ENCODE measurements at regions not wholly inside any gene's neighbourhood (a gene's known extent, or its start where the extent isn't known, plus 50 kb on each side); places are given as distances from the start of the nearest gene placed in this dataset.
A peak's percentile ranks its signal among the peaks of the same experiment; 100 is the strongest.

DNA sequence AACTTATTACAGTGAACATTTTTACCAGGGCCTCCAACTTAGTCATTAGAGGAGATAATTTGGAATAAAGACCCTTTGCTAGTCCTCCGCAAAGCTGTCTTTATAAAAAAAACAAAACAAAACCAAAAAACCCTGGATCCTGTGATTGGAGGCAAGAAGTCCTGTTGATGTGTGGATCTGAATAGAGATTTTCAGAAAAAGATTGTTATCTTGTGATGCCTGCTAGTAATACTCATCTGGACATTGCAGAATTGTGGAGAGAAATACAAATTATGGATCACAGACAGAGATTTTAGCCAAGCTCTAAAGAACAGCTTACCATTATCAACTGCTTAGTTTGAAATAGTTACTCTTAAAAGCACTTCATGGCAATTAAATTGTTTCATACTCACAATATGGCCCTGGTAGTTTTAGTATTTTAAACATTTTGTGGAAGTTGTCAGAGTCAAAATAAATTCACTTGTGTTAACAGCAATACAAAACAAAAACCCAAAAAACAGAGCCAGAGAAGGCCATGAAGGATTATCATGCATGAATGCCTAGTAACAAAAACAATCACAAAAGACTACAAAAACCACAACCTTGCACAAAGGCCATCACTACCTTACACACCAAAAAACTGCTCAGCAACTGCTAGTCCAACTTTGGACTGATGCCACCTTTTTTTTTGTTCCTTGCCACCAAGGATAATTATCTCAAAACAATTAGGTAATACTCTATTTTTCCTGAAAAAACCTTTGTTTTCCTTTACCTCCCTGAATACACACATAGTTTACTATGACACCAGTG is 514.5 kb upstream of the SLIT2 start:
- Histone ChIP-seq H2BK12ac (ENCODE audit: low read length in 2 of 2) (no peak overlapping the region), H3K4ac (ENCODE audit: low read depth in 1 of 2, low read length in 2 of 2) (no peak overlapping the region), H2BK5ac (ENCODE audit: low read depth, low read length, poor library complexity, severe bottlenecking) (no peak overlapping the region), H2BK120ac (ENCODE audit: low read depth, low read length) (no peak overlapping the region), H3K4me1 (ENCODE audit: control insufficient read depth, insufficient read depth, low read depth, low read length) (peaks cover 2% of the 10 kb centered on the region), H3K27ac (ENCODE audit: low read length, poor library complexity, severe bottlenecking) (no peak overlapping the region), H3K18ac (ENCODE audit: low read depth in 1 of 2, low read length in 2 of 2) (no peak overlapping the region), H2AK5ac (ENCODE audit: low read length, severe bottlenecking) (no peak overlapping the region), H4K8ac (ENCODE audit: low read length) (no peak overlapping the region), H3K9ac (ENCODE audit: low read length) (no peak overlapping the region), H4K91ac (ENCODE audit: low read length) (no peak overlapping the region), H3K4me2 (ENCODE audit: low read length, poor library complexity, severe bottlenecking) (no peak overlapping the region), H2BK15ac (ENCODE audit: low read depth, poor library complexity, severe bottlenecking) (no peak overlapping the region), H3K79me1 (replicated peaks; ENCODE audit: low read length, poor library complexity, severe bottlenecking) (no peaks in the 10 kb centered on the region), H3K9me3 (ENCODE audit: control insufficient read depth, low read length) (no peaks in the 10 kb centered on the region), H3K36me3 (ENCODE audit: control insufficient read depth in 1 of 2, insufficient read depth in 2 of 2, low read depth in 1 of 2, low read length in 2 of 2) (no peaks in the 10 kb centered on the region), H2AFZ (ENCODE audit: low read depth, low read length) (no peak overlapping the region), H3K23ac (ENCODE audit: low read length in 2 of 2) (no peak overlapping the region), H3K27me3 (ENCODE audit: control insufficient read depth in 1 of 2, insufficient read depth in 1 of 2, low read length in 2 of 2) (no peaks in the 10 kb centered on the region), H3K4me3 (ENCODE audit: insufficient read depth in 1 of 2, low read depth in 1 of 2, low read length in 2 of 2) (no peak overlapping the region), H3K14ac (ENCODE audit: low read length in 2 of 2) (no peak overlapping the region)
- peak; percentile 6 for DNase-seq
- no CpG with 5 or more reads among the region's 1 CpG for WGBS

DNA sequence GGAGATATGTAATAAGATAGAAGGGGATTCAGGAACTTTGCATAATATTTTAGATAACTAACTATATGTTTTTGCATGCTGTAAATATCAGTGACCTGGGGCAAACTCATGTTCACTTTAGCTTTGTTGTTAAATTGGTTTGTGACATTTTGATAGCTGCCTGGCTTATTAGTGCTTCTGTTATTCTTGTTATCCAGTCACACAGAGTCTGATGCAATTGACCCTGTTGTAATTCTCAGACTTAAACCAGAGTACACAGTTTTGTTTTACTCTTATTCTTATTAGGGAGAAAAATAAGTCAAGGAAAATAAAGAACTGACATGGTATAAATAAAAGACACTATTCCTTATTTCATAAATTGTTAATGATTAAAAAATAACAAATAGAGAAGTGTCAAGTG is 516.7 kb upstream of the SLIT2 start:
- peak; percentile 48 for DNase-seq
- Histone ChIP-seq H3K27me3 (ENCODE audit: control insufficient read depth in 1 of 2, insufficient read depth in 1 of 2, low read length in 2 of 2) (no peaks in the 10 kb centered on the region), H3K4me3 (ENCODE audit: insufficient read depth in 1 of 2, low read depth in 1 of 2, low read length in 2 of 2) (no peak overlapping the region), H2AFZ (ENCODE audit: low read depth, low read length) (no peak overlapping the region), H2BK120ac (ENCODE audit: low read depth, low read length) (no peak overlapping the region), H3K14ac (ENCODE audit: low read length in 2 of 2) (no peak overlapping the region), H2BK12ac (ENCODE audit: low read length in 2 of 2) (no peak overlapping the region), H3K4me1 (ENCODE audit: control insufficient read depth, insufficient read depth, low read depth, low read length) (peaks cover 2% of the 10 kb centered on the region), H2BK5ac (ENCODE audit: low read depth, low read length, poor library complexity, severe bottlenecking) (no peak overlapping the region), H3K27ac (ENCODE audit: low read length, poor library complexity, severe bottlenecking) (no peak overlapping the region), H3K9ac (ENCODE audit: low read length) (no peak overlapping the region), H3K36me3 (ENCODE audit: control insufficient read depth in 1 of 2, insufficient read depth in 2 of 2, low read depth in 1 of 2, low read length in 2 of 2) (no peaks in the 10 kb centered on the region), H3K23ac (ENCODE audit: low read length in 2 of 2) (no peak overlapping the region), H4K91ac (ENCODE audit: low read length) (no peak overlapping the region), H3K18ac (ENCODE audit: low read depth in 1 of 2, low read length in 2 of 2) (no peak overlapping the region), H3K9me3 (ENCODE audit: control insufficient read depth, low read length) (peaks cover 5% of the 10 kb centered on the region), H2AK5ac (ENCODE audit: low read length, severe bottlenecking) (no peak overlapping the region), H3K4ac (ENCODE audit: low read depth in 1 of 2, low read length in 2 of 2) (no peak overlapping the region), H3K4me2 (ENCODE audit: low read length, poor library complexity, severe bottlenecking) (no peak overlapping the region), H3K79me1 (replicated peaks; ENCODE audit: low read length, poor library complexity, severe bottlenecking) (no peaks in the 10 kb centered on the region), H4K8ac (ENCODE audit: low read length) (no peak overlapping the region), H2BK15ac (ENCODE audit: low read depth, poor library complexity, severe bottlenecking) (no peak overlapping the region)

DNA sequence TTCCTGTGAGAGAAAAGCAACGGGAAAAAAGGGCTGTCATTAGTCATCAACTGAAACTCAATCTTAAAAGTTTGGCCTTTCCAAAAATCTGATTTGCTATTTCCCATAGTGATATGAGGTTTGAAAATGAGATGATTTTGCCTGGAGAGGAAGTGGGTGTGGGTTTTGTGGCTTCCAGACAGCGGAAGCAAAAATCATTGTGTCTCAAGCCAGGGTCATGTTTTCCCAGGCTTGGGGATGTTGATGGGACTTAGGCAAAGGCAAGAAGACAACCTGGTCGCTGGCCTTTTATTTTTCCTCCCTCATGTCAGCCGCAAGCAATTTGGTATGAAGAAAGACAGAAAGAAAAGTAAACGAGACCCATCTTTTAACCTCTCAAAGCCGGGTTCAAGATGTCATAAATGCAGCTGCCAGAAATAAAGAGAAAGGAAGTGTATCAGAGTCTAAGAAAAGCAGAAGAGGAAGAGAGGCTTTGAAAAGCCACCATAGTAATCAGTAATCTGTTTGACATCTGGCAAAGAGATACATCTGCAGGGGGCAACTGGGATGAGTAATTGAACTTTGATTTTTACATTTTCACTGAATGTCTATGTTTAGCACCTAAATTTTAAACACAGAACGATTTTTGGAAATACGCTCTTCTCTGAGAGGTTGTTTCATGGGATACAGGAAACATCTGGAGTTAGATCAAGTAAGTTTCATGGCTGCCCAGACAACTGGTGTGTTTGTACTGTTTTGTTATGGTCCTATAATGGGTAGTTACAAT is 521.6 kb upstream of the SLIT2 start:
- Histone ChIP-seq H3K27ac (ENCODE audit: low read length, poor library complexity, severe bottlenecking) (no peak overlapping the region), H3K36me3 (ENCODE audit: control insufficient read depth in 1 of 2, insufficient read depth in 2 of 2, low read depth in 1 of 2, low read length in 2 of 2) (no peaks in the 10 kb centered on the region), H2AFZ (ENCODE audit: low read depth, low read length) (no peak overlapping the region), H2BK5ac (ENCODE audit: low read depth, low read length, poor library complexity, severe bottlenecking) (no peak overlapping the region), H3K23ac (ENCODE audit: low read length in 2 of 2) (no peak overlapping the region), H3K18ac (ENCODE audit: low read depth in 1 of 2, low read length in 2 of 2) (peak overlapping the region in 1 of 2 experiments; percentile 21), H3K4ac (ENCODE audit: low read depth in 1 of 2, low read length in 2 of 2) (no peak overlapping the region), H4K8ac (ENCODE audit: low read length) (no peak overlapping the region), H3K14ac (ENCODE audit: low read length in 2 of 2) (no peak overlapping the region), H3K27me3 (ENCODE audit: control insufficient read depth in 1 of 2, insufficient read depth in 1 of 2, low read length in 2 of 2) (no peaks in the 10 kb centered on the region), H3K4me3 (ENCODE audit: insufficient read depth in 1 of 2, low read depth in 1 of 2, low read length in 2 of 2) (no peak overlapping the region), H3K9ac (ENCODE audit: low read length) (no peak overlapping the region), H3K9me3 (ENCODE audit: control insufficient read depth, low read length) (peaks cover 5% of the 10 kb centered on the region), H4K91ac (ENCODE audit: low read length) (no peak overlapping the region), H3K4me2 (ENCODE audit: low read length, poor library complexity, severe bottlenecking) (no peak overlapping the region), H3K4me1 (ENCODE audit: control insufficient read depth, insufficient read depth, low read depth, low read length) (no peaks in the 10 kb centered on the region), H3K79me1 (replicated peaks; ENCODE audit: low read length, poor library complexity, severe bottlenecking) (no peaks in the 10 kb centered on the region), H2AK5ac (ENCODE audit: low read length, severe bottlenecking) (no peak overlapping the region), H2BK12ac (ENCODE audit: low read length in 2 of 2) (no peak overlapping the region), H2BK15ac (ENCODE audit: low read depth, poor library complexity, severe bottlenecking) (no peak overlapping the region), H2BK120ac (ENCODE audit: low read depth, low read length) (no peak overlapping the region)
- peak; percentile 39 for DNase-seq
- WGBS, result 33% methylated on average over 7 of the region's 8 CpGs

DNA sequence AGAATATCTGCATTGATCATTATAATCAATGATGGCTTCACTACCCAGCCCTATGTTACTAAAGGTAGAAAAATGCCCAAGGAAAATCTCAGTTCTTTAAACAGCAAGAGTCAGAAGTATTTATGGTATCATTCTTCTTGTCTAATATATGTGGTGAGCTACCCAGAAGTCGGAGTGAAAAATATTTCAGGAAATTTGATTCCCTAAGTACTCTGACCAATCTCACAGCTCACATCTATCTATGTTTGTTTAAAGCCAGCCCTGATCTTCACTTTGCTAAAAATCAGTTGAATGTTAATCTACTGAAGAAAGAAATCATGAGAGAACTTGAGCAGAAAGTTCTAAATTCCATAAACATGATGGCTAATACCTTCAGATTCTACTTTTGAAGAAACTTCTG is 522.9 kb upstream of the SLIT2 start:
- H3K9ac ChIP-seq (ENCODE audit: low read length), result no peak overlapping the region
- H3K27ac ChIP-seq (ENCODE audit: low read length, poor library complexity, severe bottlenecking), result no peak overlapping the region
- no peaks in the 10 kb centered on the region for H3K79me1 ChIP-seq (replicated peaks; ENCODE audit: low read length, poor library complexity, severe bottlenecking)
- no peak overlapping the region for H2BK120ac ChIP-seq (ENCODE audit: low read depth, low read length)
- H2AFZ ChIP-seq (ENCODE audit: low read depth, low read length), result no peak overlapping the region
- H3K18ac ChIP-seq (ENCODE audit: low read depth in 1 of 2, low read length in 2 of 2), result no peak overlapping the region
- no peak overlapping the region for H4K91ac ChIP-seq (ENCODE audit: low read length)
- H3K27me3 ChIP-seq (ENCODE audit: control insufficient read depth in 1 of 2, insufficient read depth in 1 of 2, low read length in 2 of 2), result no peaks in the 10 kb centered on the region
- H3K4ac ChIP-seq (ENCODE audit: low read depth in 1 of 2, low read length in 2 of 2), result no peak overlapping the region
- H3K4me3 ChIP-seq (ENCODE audit: insufficient read depth in 1 of 2, low read depth in 1 of 2, low read length in 2 of 2), result no peak overlapping the region
- H2BK5ac ChIP-seq (ENCODE audit: low read depth, low read length, poor library complexity, severe bottlenecking), result no peak overlapping the region
- no peak overlapping the region for H3K4me2 ChIP-seq (ENCODE audit: low read length, poor library complexity, severe bottlenecking)
- H3K4me1 ChIP-seq (ENCODE audit: control insufficient read depth, insufficient read depth, low read depth, low read length), result no peaks in the 10 kb centered on the region
- no peaks in the 10 kb centered on the region for H3K36me3 ChIP-seq (ENCODE audit: control insufficient read depth in 1 of 2, insufficient read depth in 2 of 2, low read depth in 1 of 2, low read length in 2 of 2)
- no peak overlapping the region for H3K23ac ChIP-seq (ENCODE audit: low read length in 2 of 2)
- H4K8ac ChIP-seq (ENCODE audit: low read length), result no peak overlapping the region
- no peak overlapping the region for H2AK5ac ChIP-seq (ENCODE audit: low read length, severe bottlenecking)
- DNase-seq, result no peak
- H3K9me3 ChIP-seq (ENCODE audit: control insufficient read depth, low read length), result peaks cover 5% of the 10 kb centered on the region
- H2BK12ac ChIP-seq (ENCODE audit: low read length in 2 of 2), result no peak overlapping the region
- H3K14ac ChIP-seq (ENCODE audit: low read length in 2 of 2), result no peak overlapping the region
- WGBS, result no CpG with 5 or more reads among the region's 1 CpG
- no peak overlapping the region for H2BK15ac ChIP-seq (ENCODE audit: low read depth, poor library complexity, severe bottlenecking)

Data from mesenchymal stem cell (in vitro differentiated cells and primary cell).